Calu3 (cell line): ENCODE measurements at regions not wholly inside any gene's neighbourhood (a gene's known extent, or its start where the extent isn't known, plus 50 kb on each side); places are given as distances from the start of the nearest gene placed in this dataset.

Experiments used
- BruUV-seq: library from RNA; stranded (reverse); fragments of 400-500 nt; replicated peaks from 2 replicates; lab custom pipeline; 2021; lab: Mats Ljungman, UMichigan
- CTCF ChIA-PET: fragments of 300-600 bp; sonication (Branson Sonifier 250); formaldehyde crosslinking; loops from one replicate; lab custom pipeline; 2022; ENCODE audit warnings: antibody characterized with exemption; lab: Charles Lee
- DNase-seq: peaks from one replicate; pipeline ENCODE4 v3.0.0; 2022
- H3K27ac Mint-ChIP-seq: one replicate; pipeline ENCODE4 v1.8.0; 2022; ENCODE audit warnings: mixed read lengths; ENCODE audit not compliant: unreplicated experiment
- H3K27me3 Mint-ChIP-seq: one replicate; pipeline ENCODE4 v1.8.0; 2022; ENCODE audit warnings: mixed read lengths; ENCODE audit not compliant: unreplicated experiment
- H3K36me3 Mint-ChIP-seq: one replicate; pipeline ENCODE4 v1.8.0; 2022; ENCODE audit warnings: mild to moderate bottlenecking, moderate library complexity, mixed read lengths; ENCODE audit not compliant: insufficient read depth, unreplicated experiment
- H3K4me1 Mint-ChIP-seq: one replicate; pipeline ENCODE4 v1.8.0; 2022; ENCODE audit warnings: mild to moderate bottlenecking, low read depth, mixed read lengths; ENCODE audit not compliant: unreplicated experiment
- H3K4me3 Mint-ChIP-seq: one replicate; pipeline ENCODE4 v1.8.0; 2022; ENCODE audit warnings: mild to moderate bottlenecking, low read depth, moderate library complexity, mixed read lengths; ENCODE audit not compliant: unreplicated experiment
- H3K9me3 Mint-ChIP-seq: one replicate; pipeline ENCODE4 v1.8.0; 2022; ENCODE audit warnings: low read depth, mixed read lengths; ENCODE audit not compliant: unreplicated experiment
- CTCF ChIP-seq: fragments of 200-600 bp; IDR thresholded peaks from one replicate; pipeline ENCODE4 v1.8.0; 2022; ENCODE audit warnings: antibody characterized with exemption; ENCODE audit not compliant: unreplicated experiment
- intact Hi-C: fragments of 100-400 bp; cut with micrococcal nuclease; formaldehyde crosslinking; loops from one replicate; pipeline ENCODE4 v1.10.0; 2022; ENCODE audit not compliant: unreplicated experiment

GRCh38 chr13:62251734-62252133 is 836.1 kb upstream of the PCDH20 start:
- H3K36me3 Mint-ChIP-seq, result no peaks in the 10 kb centered on the region
- DNase-seq, result no peak
- H3K4me3 Mint-ChIP-seq, result no peak overlapping the region

GRCh38 chr13:62250501-62251201 is 835.0 kb upstream of the PCDH20 start:
- H3K27ac Mint-ChIP-seq, result no peak overlapping the region
- no TSS peak for BruUV-seq
- DNase-seq, result no peak
- H3K36me3 Mint-ChIP-seq, result no peaks in the 10 kb centered on the region
- CTCF ChIA-PET, result no interaction called here
- intact Hi-C loops, result no loop called here
- no peak overlapping the region for H3K4me3 Mint-ChIP-seq
- no peak for TF ChIP-seq CTCF
- no peaks in the 10 kb centered on the region for H3K9me3 Mint-ChIP-seq
- no peaks in the 10 kb centered on the region for H3K27me3 Mint-ChIP-seq
- H3K4me1 Mint-ChIP-seq, result no peaks in the 10 kb centered on the region

More at GRCh38 chr13:62251734-62252133, 836.1 kb upstream of the PCDH20 start:
- Mint-ChIP-seq H3K9me3 (no peaks in the 10 kb centered on the region), H3K27me3 (no peaks in the 10 kb centered on the region), H3K27ac (no peak overlapping the region), H3K4me1 (no peaks in the 10 kb centered on the region)
- TF ChIP-seq CTCF, result no peak
- intact Hi-C loops, result no loop called here
- BruUV-seq, result no TSS peak
- CTCF ChIA-PET, result no interaction called here

GRCh38 chr13:62246581-62246980 is 830.9 kb upstream of the PCDH20 start:
- no peaks in the 10 kb centered on the region for H3K36me3 Mint-ChIP-seq
- TF ChIP-seq CTCF, result no peak
- no peaks in the 10 kb centered on the region for H3K9me3 Mint-ChIP-seq
- no peaks in the 10 kb centered on the region for H3K27me3 Mint-ChIP-seq
- no peak overlapping the region for H3K27ac Mint-ChIP-seq
- intact Hi-C loops, result no loop called here
- CTCF ChIA-PET, result no interaction called here
- no TSS peak for BruUV-seq
- H3K4me1 Mint-ChIP-seq, result no peaks in the 10 kb centered on the region
- H3K4me3 Mint-ChIP-seq, result no peak overlapping the region
- DNase-seq, result no peak

- intact Hi-C loops, result no loop called here
- no peak for TF ChIP-seq CTCF
- H3K4me1 Mint-ChIP-seq, result no peaks in the 10 kb centered on the region
- no peaks in the 10 kb centered on the region for H3K9me3 Mint-ChIP-seq
- DNase-seq, result no peak
- CTCF ChIA-PET, result no interaction called here
- H3K27me3 Mint-ChIP-seq, result no peaks in the 10 kb centered on the region
- no peaks in the 10 kb centered on the region for H3K36me3 Mint-ChIP-seq
- H3K4me3 Mint-ChIP-seq, result no peak overlapping the region
- H3K27ac Mint-ChIP-seq, result no peak overlapping the region
- BruUV-seq, result no TSS peak
Observed at GRCh38 chr13:62243106-62243505, 827.5 kb upstream of the PCDH20 start.
